CMK (cell line): ENCODE measurements at regions not wholly inside any gene's neighbourhood (a gene's known extent, or its start where the extent isn't known, plus 50 kb on each side); places are given as distances from the start of the nearest gene placed in this dataset.
"Not testable (repeated sequence)": the region's sequence is repeated elsewhere in the genome, so short reads cannot be mapped to it uniquely, and the experiment has no call there.

ENCODE experiments used
- DNase-seq: peaks from one replicate; pipeline ENCODE4 v3.0.0-alpha.2; 2010; ENCODE audit warnings: low read depth

- no peak for DNase-seq
These were observed 1701.5 kb upstream of the FLRT2 start for GRCh38 chr14:83828406-83828805.

DNA sequence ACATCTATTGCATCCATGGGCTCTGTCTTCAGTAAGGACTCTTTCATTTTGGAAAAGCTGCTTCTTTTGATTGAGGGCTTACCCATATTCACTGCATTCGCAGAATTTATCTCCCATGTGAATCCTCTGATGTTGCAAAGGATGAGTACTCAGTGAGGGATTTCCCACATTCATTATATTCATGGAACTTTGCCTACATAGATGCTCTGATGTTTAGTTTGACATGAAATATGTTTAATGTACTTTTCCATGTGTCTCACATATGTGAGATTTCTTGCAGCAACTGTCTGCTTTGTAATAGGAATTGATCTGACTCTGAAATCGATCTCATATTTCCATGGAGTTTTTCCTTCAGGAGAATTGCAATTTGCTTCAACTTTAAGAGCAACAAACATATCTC is 1699.6 kb upstream of the FLRT2 start:
- no peak for DNase-seq

DNA sequence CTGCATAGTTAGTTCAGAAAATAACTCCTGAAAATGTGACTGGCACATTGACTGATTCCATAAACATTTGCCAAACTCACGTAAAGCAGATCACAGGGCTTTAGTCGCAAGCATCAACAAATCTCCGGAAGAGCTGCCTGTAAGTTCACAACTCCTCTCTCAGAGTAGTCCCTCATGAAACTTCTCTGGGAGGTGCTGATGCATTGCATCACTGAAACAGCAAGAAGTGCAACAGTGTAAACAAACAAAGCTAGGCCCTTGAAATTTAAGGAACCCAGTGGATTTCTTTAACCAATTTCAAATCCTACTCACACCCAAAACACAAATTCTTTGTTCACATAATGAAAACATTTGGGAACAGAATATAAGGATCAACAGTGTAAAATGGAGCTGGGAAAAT is 1691.7 kb upstream of the FLRT2 start:
- no peak for DNase-seq

- DNase-seq = no peak
These were observed 1687.4 kb upstream of the FLRT2 start for GRCh38 chr14:83842547-83842946.

DNA sequence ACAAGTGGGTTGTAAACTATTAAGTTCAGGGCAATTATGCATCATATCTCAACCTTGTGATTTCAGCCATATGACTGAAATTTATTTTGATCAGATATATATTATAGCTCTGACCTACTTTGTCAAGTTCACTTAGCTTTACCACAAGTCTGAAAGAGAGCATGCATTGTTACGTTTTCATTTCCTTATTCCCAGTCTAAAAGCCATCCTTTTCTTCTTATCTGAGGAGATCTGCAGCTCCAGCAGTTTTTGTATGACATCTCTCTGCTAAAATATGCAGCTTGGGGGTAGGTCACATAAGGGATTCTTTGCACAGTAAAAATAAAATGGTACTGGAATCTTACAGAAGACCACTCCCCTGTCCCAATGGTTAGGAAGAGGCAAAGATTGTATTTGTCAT is 1682.8 kb upstream of the FLRT2 start:
- DNase-seq = no peak

DNA sequence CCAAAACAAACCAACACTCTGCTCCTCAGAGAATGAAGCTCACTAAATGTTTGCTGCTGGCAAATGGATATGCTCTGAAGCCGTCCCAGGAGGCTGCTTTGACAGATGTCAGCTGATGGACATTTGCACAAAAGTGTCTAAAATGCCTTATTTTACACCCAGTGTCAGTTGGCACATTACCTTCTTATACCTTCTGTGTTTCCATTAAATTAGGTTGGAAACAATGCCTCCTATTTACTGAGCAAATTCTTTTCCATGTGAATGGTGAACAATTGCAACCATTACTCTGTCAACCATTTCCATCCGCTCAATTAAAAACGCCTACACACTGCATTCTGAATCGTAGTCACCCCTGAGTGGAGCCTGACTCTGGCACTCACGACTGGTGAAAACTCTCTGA is 1679.9 kb upstream of the FLRT2 start:
- DNase-seq = no peak

GRCh38 chr14:83856334-83856733 is 1673.6 kb upstream of the FLRT2 start:
- no peak for DNase-seq

GRCh38 chr14:83860631-83861155 is 1669.3 kb upstream of the FLRT2 start:
- DNase-seq = no peak

- DNase-seq = no peak
These were observed 1666.7 kb upstream of the FLRT2 start for GRCh38 chr14:83863042-83863774.

GRCh38 chr14:83864106-83864505 is 1665.8 kb upstream of the FLRT2 start:
- no peak for DNase-seq

DNA sequence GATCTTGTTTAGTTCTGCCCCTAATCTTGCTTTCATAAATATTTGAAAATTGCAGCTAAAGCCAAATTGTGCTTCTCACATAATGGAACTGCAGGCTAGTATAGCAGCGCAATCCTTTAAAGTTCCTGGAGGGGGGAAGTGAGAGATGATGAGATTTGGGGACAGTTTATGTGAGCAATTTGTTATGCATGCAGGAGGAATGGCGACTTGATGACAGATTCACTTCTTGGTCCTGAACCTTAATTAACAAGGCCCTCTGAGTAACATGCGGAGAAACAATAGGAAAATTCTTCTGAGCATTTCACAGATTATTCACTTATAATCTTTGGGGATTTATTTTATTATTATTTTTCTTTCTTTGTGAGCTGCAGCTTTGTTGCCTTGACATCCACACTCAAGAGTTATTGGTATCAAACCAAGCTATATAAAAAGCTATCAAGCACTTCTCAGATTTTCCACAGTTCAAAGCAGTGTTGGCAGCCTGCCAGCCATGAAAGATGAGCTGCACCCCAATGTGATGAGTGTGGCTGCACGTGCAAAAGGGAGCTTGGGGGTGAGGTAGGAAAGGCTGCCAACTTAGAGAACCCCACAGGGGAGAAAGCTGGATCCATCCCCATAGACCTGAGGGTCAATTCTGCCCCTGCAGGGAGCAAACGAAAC is 1662.2 kb upstream of the FLRT2 start:
- no peak for DNase-seq

GRCh38 chr14:83870546-83871270 is 1659.2 kb upstream of the FLRT2 start:
- no peak for DNase-seq

GRCh38 chr14:83873669-83874068 is 1656.3 kb upstream of the FLRT2 start:
- no peak for DNase-seq

DNA sequence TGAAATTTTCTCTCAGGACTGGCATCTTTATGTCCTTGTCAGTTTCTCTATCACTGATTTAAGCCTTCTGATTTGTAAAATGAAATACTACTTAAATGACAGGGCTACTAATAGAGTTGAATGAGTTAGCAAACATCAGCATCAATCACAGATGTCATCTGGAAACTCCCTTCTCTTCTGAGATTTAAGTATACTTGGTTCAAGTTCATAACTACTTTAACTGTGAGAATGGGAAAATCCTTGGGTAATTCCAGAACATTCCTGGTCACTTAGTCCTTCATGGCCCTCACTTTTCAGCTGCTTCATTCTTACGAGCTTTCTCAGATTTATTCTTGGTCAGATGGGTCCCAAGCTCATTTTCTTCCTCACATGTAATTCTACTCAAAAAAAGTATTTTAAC is 1655.3 kb upstream of the FLRT2 start:
- DNase-seq = no peak

- no peak for DNase-seq
These were observed 1646.2 kb upstream of the FLRT2 start for GRCh38 chr14:83883732-83884131.

GRCh38 chr14:83885837-83886293 is 1644.1 kb upstream of the FLRT2 start:
- no peak for DNase-seq

DNA sequence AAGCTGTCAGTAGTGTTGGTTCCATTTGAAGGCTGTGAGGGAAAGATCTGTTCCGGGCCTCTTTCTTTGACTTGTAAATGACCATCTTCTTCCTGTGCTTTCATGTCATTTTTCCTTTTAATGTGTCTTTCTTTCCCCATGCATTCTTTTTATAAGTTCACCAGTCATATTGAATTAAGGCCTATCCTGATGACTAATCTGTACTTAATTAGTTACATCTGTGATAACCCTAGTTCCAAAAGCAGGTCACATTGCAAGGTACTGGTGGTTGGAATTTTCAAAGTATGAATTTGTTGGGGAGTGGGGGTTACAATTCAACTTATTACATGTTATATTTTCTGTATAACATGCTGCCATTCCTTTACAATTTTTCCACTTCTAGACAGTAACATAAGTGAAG is 1642.1 kb upstream of the FLRT2 start:
- no peak for DNase-seq

- no peak for DNase-seq
These were observed 1636.5 kb upstream of the FLRT2 start for GRCh38 chr14:83893447-83893846.

GRCh38 chr14:83894568-83894967 is 1635.4 kb upstream of the FLRT2 start:
- DNase-seq = no peak

- DNase-seq = not testable (repeated sequence)
These were observed 1631.4 kb upstream of the FLRT2 start for GRCh38 chr14:83898558-83898957.

GRCh38 chr14:83899706-83900105 is 1630.2 kb upstream of the FLRT2 start:
- no peak for DNase-seq

GRCh38 chr14:83905157-83905556 is 1624.8 kb upstream of the FLRT2 start:
- DNase-seq = no peak

- no peak for DNase-seq
These were observed 1621.5 kb upstream of the FLRT2 start for GRCh38 chr14:83908419-83908818.
